Epidermal melanocyte (primary cell): ENCODE measurements at regions not wholly inside any gene's neighbourhood (a gene's known extent, or its start where the extent isn't known, plus 50 kb on each side); places are given as distances from the start of the nearest gene placed in this dataset.
A peak's percentile ranks its signal among the peaks of the same experiment; 100 is the strongest.

Experiments
- DNase-seq: peaks from one replicate; pipeline ENCODE4 v3.0.0; 2011; ENCODE audit warnings: low spot score; ENCODE audit not compliant: insufficient read length

DNA sequence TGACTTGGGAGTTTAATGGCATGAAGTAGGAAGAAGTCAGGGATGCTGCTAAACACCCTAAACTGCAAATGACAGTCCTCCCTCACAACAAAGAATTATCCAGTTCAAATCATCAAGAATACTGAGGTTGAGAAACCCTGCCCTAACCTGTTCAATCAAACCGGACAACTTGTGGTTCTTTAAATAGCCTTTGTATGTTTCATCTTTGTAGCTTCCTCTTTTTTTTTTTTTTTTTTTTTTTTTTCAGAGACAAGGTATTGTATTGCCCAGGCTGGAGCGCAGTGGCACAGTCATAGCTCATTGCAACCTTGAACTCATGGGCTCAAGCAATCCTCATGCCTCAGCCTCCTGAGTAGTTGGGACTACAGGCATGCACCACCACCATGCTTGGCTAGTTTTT lies 52.5 kb upstream of the TTC29 start:
- DNase-seq, result no peak

DNA sequence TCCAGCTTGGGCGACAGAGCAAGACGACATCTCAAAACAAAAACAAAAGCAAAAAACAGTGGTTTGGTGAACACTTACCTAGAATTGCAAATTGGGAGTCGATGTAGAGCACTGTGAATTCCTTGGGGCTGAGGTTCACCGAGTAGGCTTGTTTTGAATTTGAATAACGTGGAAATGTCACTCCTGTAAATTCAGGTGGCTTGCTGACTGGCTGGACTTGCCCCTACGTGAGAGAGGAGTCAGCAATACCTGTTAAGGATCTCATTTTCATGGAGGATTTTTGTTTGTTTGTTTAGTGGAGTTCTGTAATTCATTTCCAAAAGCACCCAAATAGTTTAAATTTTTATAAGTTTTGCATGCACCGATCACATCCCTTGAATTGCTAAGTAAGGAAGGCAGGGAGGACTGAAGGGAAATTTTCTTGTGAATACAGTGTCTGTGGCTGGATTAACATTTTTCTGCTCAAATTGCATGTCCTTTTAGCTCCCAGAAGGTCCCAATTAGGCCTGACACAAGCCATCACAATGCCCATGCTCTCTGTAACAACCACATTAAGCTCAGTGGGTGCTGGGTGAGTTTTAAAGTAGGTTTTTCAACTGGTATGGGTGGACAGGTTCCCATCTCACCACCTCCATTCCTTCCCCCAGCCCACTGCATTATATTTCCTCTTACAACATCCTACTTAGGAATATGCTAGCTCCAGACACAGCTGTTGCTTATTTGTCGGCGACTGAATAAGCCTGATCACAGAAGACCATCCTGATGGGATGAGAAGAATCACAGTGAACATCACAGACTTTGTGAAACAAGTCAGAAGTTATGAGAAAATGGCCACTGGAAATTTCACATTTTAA lies 58.5 kb upstream of the TTC29 start:
- DNase-seq, result no peak

DNA sequence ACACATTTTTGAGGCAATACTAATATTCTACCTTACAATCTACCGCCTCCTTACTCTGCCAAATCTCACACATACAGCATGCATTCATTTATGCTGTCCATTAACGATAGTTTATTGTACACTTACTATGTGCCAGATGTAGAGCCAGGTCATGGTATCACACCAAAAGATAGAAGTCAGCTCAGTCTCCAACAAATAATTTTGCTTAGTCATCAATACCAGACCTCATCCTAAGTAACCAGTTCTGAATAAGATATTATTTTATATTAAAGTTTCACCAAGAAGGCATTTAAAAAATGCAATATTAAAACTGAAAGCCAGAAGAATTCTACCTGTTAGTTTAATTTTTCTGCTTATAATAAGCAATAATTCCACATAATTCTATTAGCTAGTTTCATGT lies 60.6 kb upstream of the TTC29 start:
- no peak for DNase-seq

DNA sequence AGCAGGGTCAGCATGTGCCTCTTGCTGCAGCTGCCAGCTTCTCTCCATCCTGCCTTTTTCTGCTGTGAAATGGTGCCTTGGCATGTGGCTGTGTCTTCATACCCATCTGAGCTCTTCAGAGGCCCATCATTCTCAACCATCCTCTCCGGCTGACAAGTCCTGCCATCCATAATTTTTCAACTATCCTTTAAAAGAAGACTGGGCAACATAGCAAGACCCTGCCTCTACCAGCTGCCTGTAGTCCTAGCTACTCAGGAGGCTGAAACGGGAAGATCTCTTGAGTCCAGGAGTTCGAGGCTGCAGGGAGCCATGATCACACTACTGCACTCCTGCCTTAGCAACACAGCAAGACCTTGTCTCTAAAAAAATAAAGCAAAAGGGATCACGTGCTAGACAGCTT lies 64.2 kb upstream of the TTC29 start:
- no peak for DNase-seq

DNA sequence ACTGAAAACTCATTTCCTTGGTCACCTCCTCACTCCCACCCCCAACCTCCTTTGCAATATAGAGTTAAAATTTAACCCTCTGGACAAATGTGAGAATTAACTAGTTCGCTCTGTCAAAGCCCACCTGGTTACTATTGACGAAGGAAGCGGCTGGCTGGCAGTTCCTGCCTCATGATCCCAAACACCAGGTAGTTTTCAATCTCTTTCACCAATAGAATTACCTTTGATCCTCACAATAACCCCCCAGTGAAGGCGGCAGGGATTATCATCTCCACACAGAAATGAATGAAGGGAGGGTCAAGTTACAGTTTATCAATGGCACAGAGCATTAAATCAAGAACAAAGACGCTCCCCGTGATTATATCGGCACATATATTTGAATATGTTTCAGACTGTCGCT lies 65.7 kb upstream of the TTC29 start:
- no peak for DNase-seq

DNA sequence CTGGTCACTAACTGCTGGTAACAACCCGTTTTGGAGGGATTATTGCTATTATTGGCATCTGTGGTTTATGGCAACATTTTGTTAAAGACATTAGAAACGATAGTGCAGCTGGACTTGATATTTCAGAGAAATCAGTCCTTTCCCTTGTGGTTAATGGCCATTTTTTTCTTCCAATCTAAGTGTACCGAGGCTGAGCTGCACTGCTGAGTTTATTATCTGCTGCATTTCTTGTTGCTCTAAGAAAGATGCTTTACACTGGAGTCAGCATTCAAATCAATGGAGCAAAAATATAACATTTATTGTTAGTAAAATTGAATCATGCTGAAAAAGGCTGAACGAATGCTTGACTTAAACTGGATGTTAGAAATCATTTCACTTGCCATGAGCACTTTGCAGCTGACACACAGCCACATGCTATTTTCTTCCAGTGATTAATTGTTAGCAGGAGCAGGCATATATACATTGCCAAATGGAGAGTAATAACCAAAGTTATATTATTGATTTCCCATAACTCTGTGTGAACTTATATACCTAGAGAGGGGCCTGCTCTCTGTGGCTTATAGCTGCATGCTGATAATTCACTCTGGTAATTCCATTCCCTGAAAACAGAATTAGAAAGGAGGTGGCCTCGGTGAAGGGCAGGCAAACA lies 66.5 kb upstream of the TTC29 start:
- DNase-seq, result no peak

DNA sequence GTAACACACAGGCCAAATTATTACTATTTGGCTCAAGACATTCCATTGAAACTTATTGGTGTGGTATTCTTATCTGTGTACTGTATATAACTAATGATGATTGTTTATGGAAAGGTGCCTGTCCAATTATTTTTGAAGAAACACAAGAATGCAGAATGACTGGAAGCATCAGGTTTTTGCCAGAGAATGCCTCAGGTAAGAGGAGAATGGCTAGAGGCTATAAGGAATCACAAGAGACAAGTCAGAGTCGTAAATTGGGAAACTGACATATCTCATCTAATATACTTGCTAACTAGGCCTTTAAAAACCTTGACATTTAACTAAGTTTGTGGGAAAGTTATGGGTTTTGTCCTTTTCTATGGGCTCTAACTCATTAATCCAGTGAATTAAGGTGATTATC lies 69.3 kb upstream of the TTC29 start:
- DNase-seq, result no peak

DNA sequence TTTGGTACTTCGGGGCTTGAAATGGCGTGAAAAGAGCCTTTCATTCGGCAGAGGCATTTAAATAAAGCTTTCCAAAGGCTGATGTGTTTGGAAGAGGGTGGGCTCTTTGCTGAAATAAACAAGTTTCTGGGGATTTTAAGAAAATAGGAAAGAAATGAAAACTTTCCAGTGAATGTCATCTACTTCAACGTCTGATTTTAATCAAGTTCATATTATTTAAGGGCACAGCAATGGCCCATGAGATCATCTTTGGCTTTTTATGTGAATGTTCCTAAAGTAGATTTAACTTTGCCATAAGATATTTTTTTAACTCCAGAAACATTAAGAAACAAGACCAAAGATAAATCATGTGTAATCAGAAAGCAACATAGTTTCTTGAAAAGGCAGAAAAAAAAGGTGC lies 69.8 kb upstream of the TTC29 start:
- DNase-seq, result no peak

DNA sequence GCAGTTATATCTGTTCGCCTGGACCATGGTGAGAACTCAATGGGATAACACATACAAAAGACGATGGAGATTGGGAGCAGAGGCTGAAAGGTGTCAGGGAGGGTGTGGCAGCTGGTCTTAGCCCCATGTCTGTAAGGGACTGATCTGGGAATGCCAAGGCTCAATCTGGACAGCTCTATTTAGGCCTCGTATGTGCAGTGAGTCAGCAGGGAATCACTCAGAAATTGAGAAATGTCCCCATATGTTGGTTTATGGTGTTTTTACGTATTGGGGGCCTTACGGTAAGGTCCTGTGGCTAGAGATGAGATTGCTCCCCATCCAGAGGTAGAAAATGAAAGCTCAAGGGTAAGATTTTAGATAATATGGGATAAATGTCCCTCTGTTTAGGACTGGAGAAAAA lies 71.4 kb upstream of the TTC29 start:
- no peak for DNase-seq

DNA sequence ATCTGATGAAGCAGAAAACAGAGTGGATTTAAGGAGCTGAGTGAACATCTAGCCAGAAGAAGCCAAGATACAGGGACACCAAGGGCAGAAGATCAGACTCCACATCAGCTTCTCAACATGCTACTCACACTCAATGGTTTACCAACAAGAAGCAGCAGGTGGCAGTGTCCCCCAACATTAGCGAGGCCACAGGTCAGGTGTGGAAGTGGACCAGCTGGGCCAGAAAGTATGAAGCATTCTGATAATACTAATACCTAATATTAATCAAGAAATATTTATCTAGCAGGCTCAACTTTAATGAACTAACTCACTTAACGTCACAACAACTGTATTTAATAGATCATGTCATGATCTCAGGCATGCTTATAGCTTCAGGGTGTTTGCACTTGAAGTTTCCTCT lies 73.4 kb upstream of the TTC29 start:
- DNase-seq, result peak; percentile 29

DNA sequence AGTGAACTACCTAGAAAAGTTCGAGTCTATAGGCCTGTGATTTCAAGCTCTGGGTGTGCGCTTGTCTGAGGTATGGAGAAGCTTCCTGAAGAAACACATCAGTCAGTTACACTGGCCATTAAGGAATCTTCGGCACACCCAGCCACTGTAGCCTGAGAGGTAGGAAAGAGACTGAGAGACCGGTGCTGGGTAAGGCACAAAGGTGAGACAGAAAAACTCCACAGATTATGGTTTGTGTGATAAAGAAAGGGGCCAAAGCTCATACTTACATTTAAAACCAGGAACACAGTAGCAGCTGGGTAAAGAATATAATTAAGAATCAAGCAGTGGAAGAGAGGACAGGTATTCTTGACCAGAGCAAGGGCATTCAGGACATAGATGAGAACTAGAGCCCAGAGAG lies 74.8 kb upstream of the TTC29 start:
- no peak for DNase-seq

DNA sequence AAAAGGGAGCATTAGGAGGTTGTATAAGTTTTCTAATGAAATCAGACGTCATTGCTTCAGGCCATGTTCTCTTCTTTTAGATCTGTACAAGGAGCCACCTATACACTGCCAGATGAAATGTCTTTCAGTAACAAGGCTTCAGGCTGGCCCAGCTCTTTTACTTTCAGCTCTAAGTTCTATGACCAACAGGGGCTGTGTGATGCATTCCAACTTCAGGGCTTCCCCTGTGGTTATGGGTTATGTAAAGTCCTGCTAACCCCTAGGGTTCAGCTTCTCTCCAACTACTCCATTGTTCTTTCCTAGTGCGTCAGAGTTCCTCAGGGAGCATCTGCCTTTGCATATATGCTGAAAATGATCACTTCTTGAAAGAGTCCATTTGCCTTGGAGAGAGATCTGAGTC lies 79.4 kb upstream of the TTC29 start:
- DNase-seq, result no peak

DNA sequence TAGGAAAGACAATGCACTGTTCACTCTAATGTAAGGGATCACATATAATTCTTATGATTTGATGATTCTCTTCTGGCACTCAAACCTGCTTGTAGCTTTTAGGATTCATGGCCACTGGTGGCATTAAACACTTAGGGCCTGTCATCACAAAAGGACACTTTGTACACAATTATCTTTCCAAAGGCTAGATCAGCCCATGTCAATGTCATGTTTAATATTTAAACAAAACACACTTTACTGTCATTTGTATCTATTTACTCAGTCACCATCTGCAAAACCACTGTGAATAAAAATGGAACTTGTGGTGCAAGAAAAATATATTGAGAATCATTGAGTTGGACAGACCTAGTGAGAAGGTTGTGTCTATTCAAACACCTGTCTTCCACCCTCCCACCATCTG lies 83.6 kb upstream of the TTC29 start:
- no peak for DNase-seq

DNA sequence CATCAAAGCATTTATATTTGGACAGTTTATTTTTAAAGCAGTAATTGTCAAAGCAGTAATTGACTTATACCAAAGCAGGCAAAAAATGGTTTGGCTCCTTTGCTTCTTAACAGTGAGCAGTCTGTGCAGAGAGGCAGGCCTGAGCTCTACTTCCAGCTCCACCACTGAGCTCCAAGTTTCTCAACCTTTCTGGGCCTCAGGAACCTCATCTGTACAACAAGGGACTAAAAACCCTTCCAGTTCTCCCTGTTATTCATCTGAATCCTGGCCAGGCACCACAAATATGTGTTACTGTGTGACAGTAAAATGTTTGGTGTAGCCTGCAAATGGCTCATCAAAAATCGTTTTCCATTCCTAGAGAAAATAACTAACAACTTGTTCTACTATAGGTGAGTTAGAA lies 88.7 kb upstream of the TTC29 start:
- peak; percentile 21 for DNase-seq

DNA sequence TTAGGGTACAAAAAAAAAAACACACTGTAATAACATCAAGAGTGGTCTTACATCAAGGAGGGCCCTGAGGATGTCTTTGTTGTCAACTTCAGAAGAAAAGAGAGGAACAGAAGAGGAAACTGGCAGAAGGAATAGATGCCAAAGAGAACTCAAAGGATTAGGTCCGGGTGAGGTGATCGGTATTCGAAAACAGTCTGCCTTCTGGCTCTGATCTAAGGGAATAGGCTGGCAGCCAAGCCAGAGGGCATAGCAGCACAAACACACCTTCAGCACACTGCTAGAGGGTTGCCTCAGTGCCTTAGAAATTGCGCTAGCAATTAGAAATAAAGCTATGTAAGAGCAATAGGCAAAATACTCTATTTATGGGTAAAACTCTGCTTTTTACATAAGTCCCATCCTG lies 91.4 kb upstream of the TTC29 start:
- DNase-seq, result no peak

DNA sequence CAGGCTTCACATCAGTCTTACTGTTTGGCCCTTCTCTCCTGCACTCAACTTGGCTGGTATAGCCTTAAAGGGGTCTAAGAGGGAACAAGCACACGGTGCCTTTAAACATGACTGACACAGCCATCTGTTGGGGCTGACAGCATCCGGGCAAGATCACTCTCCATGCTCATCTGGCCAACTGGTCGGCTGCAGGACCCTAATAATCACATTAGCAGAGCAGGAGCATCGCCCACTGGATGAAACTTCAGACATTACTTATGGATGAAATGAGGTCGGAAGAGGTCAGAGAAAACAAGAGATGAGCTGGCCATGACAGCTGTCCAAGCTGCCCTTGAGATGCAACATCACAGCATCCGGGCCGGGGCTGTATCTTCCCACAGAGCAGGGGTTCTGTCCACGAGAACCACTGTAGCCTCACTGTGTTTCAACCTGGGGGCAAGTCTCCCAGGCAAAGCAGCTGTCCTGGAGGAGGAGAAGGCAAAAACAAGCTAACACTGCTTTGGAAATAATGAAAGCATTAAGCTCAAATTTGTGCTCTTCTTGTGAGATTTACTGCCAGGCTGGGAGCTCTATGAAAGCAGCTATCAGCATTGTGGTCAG lies 94.4 kb upstream of the TTC29 start:
- no peak for DNase-seq

DNA sequence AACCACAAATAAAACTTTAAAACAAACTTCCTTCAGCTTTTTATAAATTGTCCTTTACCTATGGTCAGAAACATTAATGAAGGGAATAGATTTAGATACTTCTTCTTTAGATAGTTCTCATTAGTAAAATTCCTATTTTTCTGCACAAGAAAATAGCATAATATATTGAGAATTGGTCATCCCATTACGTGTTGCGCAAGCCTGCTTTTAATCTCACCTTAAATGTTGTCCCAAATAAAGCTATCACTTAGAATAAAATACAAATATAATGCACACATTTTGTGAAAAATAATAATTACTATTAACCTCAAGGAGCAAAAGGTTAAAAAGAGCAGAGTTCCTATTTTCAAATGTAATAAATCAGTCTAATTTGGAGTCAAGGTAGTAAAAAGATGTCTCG lies 95.2 kb upstream of the TTC29 start:
- DNase-seq, result no peak

DNA sequence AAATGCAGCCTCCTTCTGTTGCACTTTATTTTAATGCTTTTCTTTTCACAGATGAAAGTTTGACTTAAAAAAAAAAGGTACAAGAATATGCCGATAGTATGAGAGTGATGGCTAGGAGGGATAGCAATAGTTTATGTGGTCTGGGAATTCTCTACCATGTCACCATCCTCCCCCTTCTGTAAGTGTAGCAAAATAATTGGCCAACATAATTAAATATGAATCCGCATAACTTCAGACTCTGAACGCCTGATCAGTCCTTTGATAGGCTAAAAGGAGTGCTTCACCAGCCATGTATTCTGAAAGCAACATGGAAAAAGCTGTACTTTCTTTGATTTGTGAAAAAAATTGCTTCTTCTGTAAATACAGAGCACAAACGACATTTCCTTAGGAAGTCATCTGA lies 95.7 kb upstream of the TTC29 start:
- no peak for DNase-seq

DNA sequence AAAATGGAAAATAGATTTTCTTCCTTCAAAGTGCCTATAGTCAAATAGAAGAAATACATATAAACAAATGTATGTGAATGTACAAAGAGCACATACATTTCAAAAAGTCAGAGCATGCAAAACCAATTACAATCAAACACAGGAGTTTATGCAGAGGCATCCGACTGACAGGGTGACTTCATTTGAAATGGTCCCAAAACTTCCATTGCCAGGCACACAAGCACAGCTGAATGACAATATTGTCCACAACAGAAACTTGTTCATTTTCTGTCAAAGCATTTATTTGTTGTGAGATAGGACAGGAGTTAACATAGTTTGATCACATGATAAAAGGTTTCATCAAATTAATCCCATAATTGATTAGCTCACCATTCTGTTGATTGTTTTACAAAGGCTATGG lies 96.4 kb upstream of the TTC29 start:
- no peak for DNase-seq

DNA sequence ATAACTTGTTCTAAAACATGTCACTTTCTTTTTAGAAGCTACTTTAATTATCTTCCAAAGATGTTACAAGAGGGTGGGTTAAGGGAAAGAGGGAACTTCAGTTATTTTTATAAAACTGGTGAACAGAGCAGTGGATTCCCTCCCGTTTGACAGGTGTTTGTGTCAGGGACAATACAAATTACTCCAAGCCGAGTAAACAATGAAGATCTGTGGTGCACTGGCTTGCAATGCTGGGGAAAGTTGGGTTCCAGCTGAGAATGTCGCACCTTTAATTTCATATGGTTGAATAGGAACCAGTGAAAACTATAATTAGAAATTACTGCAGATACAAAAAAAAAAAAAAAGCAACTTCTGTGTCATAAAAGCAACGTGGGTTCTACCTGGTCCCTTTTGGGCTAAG lies 98.6 kb upstream of the TTC29 start:
- DNase-seq, result no peak

DNA sequence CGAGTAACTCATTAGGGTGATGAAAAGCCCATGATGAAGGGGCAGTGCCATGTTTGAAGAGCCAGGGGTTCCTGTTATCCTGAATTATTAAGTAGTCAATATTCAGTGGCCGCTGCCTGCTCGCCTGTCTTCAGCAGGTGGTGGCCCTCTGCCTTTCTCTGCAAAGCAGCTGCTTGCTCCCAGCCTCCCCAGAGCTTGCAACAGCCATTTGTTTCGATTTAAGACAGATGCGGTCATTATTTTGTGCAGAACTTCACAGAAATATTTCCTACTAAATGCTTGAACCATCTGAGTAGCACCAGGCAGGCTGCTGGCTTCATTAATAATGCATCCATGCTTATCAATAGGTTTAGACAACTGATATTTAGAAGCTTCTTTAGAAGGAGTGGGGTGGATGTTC lies 104.3 kb upstream of the TTC29 start:
- no peak for DNase-seq

DNA sequence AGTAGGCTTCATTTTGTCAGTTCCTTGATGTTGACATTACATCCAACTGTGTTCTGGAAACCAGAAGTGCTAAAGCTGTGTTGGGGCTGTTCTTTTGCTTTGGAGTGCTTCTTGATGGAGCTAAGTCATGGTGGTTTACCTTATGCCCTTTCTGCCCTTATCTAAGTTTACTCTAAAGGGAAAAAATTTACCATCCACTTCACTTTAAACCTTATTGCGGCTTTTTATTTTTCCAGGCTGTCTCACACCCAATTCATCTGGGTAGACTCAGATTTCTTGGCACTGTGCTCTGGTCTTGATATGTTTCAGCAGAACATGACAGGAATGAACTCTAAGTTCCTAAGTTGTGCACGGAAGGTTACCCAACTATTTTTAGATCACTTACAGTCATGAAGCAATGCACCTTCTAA lies 104.7 kb upstream of the TTC29 start:
- no peak for DNase-seq

DNA sequence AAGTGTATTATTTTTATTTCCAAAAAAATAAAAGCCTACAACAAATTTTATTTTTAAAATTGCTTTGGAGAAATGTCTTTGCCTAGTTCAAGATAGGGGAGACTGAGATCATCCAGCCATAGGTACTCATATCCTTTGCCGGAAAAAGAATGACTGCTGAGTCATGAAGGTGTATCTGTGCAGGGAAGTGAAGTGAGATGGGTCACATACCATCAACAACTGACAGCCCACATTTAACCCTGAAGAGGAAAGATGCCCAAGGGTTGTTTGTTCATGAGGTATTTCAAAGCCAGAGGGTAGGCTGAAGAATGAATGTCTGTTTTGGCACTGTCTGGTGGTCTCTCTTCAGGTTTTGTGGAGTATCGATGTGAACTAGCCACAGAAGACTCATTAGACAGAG lies 106.7 kb upstream of the TTC29 start:
- DNase-seq, result no peak
